ENCODE measurements at regions not wholly inside any gene's neighbourhood (a gene's known extent, or its start where the extent isn't known, plus 50 kb on each side); places are given as distances from the start of the nearest gene placed in this dataset.

- no peak overlapping the region for H3K27ac Mint-ChIP-seq
- CTCF ChIA-PET = no interaction called here
- TF ChIP-seq JAZF1 (CRISPR knock-in tag; IDR thresholded peaks at IDR 0.05) = no peak
- TF ChIP-seq SOX15 (CRISPR knock-in tag; IDR thresholded peaks at IDR 0.05) = no peak
- no peak for TF ChIP-seq TCF7 (CRISPR knock-in tag; IDR thresholded peaks at IDR 0.05; ENCODE audit: low read depth)
- TF ChIP-seq E2F1 (CRISPR knock-in tag; IDR thresholded peaks at IDR 0.05) = no peak
- TF ChIP-seq KAT7 (CRISPR knock-in tag; IDR thresholded peaks at IDR 0.05; ENCODE audit: borderline replicate concordance) = no peak
- TF ChIP-seq JUN (CRISPR knock-in tag; IDR thresholded peaks at IDR 0.05) = no peak
- no peak for TF ChIP-seq SP1 (CRISPR knock-in tag; conservative IDR thresholded peaks at IDR 0.05)
- TF ChIP-seq NR3C1 (CRISPR knock-in tag; conservative IDR thresholded peaks at IDR 0.05; ENCODE audit: low read depth) = no peak
- no peak for TF ChIP-seq ZNF512 (CRISPR knock-in tag; IDR thresholded peaks at IDR 0.05; ENCODE audit: borderline replicate concordance)
- TF ChIP-seq ZNF671 (CRISPR knock-in tag; IDR thresholded peaks at IDR 0.05) = no peak
- TF ChIP-seq ETV6 (CRISPR knock-in tag; IDR thresholded peaks at IDR 0.05) = no peak
Observed at GRCh38 chr1:78718566-78718965, 68.9 kb downstream of the IFI44 start.

GRCh38 chr1:78721136-78721535 is 71.5 kb downstream of the IFI44 start:
- TF ChIP-seq SMAD3 (CRISPR knock-in tag; IDR thresholded peaks at IDR 0.05; ENCODE audit: borderline replicate concordance) (no peak), E2F5 (CRISPR knock-in tag; IDR thresholded peaks at IDR 0.05) (no peak), MLX (CRISPR knock-in tag; IDR thresholded peaks at IDR 0.05) (no peak), MYBL2 (CRISPR knock-in tag; IDR thresholded peaks at IDR 0.05) (no peak), HMGA2 (CRISPR knock-in tag; IDR thresholded peaks at IDR 0.05) (no peak), NR2C2 (CRISPR knock-in tag; IDR thresholded peaks at IDR 0.05) (no peak), EMX1 (CRISPR knock-in tag; IDR thresholded peaks at IDR 0.05) (no peak)
- TF ChIP-seq, protein P1, sequence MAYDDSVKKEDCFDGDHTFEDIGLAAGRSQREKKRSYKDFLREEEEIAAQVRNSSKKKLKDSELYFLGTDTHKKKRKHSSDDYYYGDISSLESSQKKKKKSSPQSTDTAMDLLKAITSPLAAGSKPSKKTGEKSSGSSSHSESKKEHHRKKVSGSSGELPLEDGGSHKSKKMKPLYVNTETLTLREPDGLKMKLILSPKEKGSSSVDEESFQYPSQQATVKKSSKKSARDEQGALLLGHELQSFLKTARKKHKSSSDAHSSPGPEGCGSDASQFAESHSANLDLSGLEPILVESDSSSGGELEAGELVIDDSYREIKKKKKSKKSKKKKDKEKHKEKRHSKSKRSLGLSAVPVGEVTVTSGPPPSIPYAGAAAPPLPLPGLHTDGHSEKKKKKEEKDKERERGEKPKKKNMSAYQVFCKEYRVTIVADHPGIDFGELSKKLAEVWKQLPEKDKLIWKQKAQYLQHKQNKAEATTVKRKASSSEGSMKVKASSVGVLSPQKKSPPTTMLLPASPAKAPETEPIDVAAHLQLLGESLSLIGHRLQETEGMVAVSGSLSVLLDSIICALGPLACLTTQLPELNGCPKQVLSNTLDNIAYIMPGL (CRISPR knock-in tag; IDR thresholded peaks at IDR 0.05) = no peak
- TF ChIP-seq, protein P2, sequence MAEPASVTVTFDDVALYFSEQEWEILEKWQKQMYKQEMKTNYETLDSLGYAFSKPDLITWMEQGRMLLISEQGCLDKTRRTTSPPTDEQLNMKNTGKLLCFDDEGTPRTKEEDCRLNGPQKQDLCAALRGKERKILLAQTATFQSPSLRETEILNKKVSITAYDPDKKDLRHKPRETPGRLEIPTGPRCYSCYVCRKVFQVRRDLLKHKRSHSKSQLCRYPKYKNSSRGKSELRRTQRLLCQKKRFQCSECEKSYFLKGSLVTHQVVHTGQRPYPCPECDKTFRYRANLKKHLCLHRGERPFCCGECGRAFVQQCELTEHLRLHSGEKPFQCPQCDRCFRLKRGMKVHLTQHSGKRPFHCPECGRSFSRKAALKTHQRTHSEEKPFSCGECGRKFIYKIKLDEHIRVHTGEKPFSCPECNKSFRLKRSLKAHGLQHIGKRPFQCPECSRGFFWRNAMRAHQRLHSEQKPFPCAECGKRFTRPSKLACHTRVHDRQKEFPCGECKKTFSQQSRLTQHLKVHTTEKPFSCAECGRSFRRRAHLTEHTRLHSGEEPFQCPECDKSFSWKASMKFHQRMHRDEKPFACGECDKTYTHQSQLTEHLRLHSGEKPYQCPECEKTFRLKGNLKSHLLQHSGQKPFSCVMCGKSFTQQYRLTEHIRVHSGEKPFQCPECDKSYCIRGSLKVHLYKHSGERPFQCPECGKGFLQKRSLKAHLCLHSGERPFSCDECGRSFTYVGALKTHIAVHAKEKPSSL (CRISPR knock-in tag; conservative IDR thresholded peaks at IDR 0.05) = no peak
- no peak overlapping the region for H3K27ac Mint-ChIP-seq
- no peak for DNase-seq (ENCODE audit: low spot score)
- H3K9me3 Mint-ChIP-seq = no peaks in the 10 kb centered on the region
- peaks cover 12% of the 10 kb centered on the region for H3K4me1 Mint-ChIP-seq
- ATAC-seq = no peak
- CTCF ChIA-PET = no interaction called here
- H3K4me3 Mint-ChIP-seq = no peak overlapping the region
- POLR2A ChIA-PET = no interaction called here
- no peaks in the 10 kb centered on the region for H3K27me3 Mint-ChIP-seq (ENCODE audit: low read depth)
- H3K36me3 Mint-ChIP-seq = no peaks in the 10 kb centered on the region

More at GRCh38 chr1:78718566-78718965, 68.9 kb downstream of the IFI44 start:
- no peak for DNase-seq (ENCODE audit: low spot score)
- peaks cover 12% of the 10 kb centered on the region for H3K4me1 Mint-ChIP-seq
- H3K9me3 Mint-ChIP-seq = no peaks in the 10 kb centered on the region
- POLR2A ChIA-PET = no interaction called here
- no peak overlapping the region for H3K4me3 Mint-ChIP-seq
- H3K27me3 Mint-ChIP-seq (ENCODE audit: low read depth) = no peaks in the 10 kb centered on the region
- no peak; the same call in 1 of the 2 replicates for ATAC-seq
- H3K36me3 Mint-ChIP-seq = no peaks in the 10 kb centered on the region
